Common myeloid progenitor, CD34-positive (primary cell): ENCODE measurements at regions not wholly inside any gene's neighbourhood (a gene's known extent, or its start where the extent isn't known, plus 50 kb on each side); places are given as distances from the start of the nearest gene placed in this dataset.
A peak's percentile ranks its signal among the peaks of the same experiment; 100 is the strongest.

ENCODE experiments used
- CTCF ChIA-PET: fragments of 350-600 bp; sonication (Branson Sonifier 250); formaldehyde crosslinking; loops from one replicate; lab custom pipeline; 2021; ENCODE audit warnings: antibody characterized with exemption; lab: Charles Lee
- POLR2A ChIA-PET: fragments of 350-600 bp; sonication (Branson Sonifier 250); formaldehyde crosslinking; loops from one replicate; lab custom pipeline; 2021; ENCODE audit warnings: antibody characterized with exemption; lab: Charles Lee
- DNase-seq, 3 donors: peaks; one replicate each; pipeline versions ENCODE4 v3.0.0 to v3.0.0-alpha.2; 2013
- H3K27ac ChIP-seq, 2 experiments: 1 replicate in 1 of 2; 2 replicates in 1 of 2; pipeline ENCODE4 v1.7.0; 2013; ENCODE audit warnings: inconsistent platforms in 2 of 2, low read length in 2 of 2, mild to moderate bottlenecking in 2 of 2, low read depth in 1 of 2, moderate library complexity in 1 of 2; ENCODE audit not compliant: severe bottlenecking in 2 of 2, insufficient read depth in 1 of 2, poor library complexity in 1 of 2
- H3K27me3 ChIP-seq, 5 experiments: replicated peaks in 2 of 5; 1 replicate in 3 of 5; 2 replicates in 2 of 5; pipeline versions ENCODE4 v1.6.1 to v1.7.0; 2013; ENCODE audit warnings: low read length in 4 of 5, mild to moderate bottlenecking in 2 of 5, moderate library complexity in 2 of 5, inconsistent platforms in 1 of 5; ENCODE audit not compliant: insufficient read depth in 5 of 5, control insufficient read depth in 4 of 5
- H3K36me3 ChIP-seq, 4 experiments: 1 replicate in 2 of 4; 2 replicates in 2 of 4; pipeline versions ENCODE4 v1.6.1 to v1.7.0; 2013; ENCODE audit warnings: low read length in 3 of 4, control low read depth in 1 of 4, mild to moderate bottlenecking in 1 of 4; ENCODE audit not compliant: control insufficient read depth in 4 of 4, insufficient read depth in 4 of 4
- H3K4me1 ChIP-seq, 4 experiments: 1 replicate in 3 of 4; 2 replicates in 1 of 4; pipeline versions ENCODE4 v1.6.1 to v1.7.1; 2013; ENCODE audit warnings: low read length in 3 of 4, mild to moderate bottlenecking in 3 of 4, control low read depth in 1 of 4, inconsistent platforms in 1 of 4, moderate library complexity in 1 of 4; ENCODE audit not compliant: control insufficient read depth in 4 of 4, insufficient read depth in 4 of 4; ENCODE audit errors: control extremely low read depth in 1 of 4
- H3K4me3 ChIP-seq, 7 experiments: 1 replicate in 4 of 7; 2 replicates in 3 of 7; pipeline versions ENCODE4 v1.5.1 to v1.7.0; 2013; ENCODE audit warnings: mild to moderate bottlenecking in 7 of 7, low read length in 6 of 7, moderate library complexity in 6 of 7, inconsistent platforms in 2 of 7, low read depth in 2 of 7, control low read depth in 1 of 7; ENCODE audit not compliant: insufficient read depth in 4 of 7, control insufficient read depth in 1 of 7; ENCODE audit errors: extremely low read depth in 1 of 7
- H3K9me3 ChIP-seq, 5 experiments: 1 replicate in 4 of 5; 2 replicates in 1 of 5; pipeline versions ENCODE4 v1.6.1 to v1.7.1; 2013; ENCODE audit warnings: low read length in 4 of 5, mild to moderate bottlenecking in 2 of 5, inconsistent platforms in 1 of 5, low read depth in 1 of 5, moderate library complexity in 1 of 5; ENCODE audit not compliant: control insufficient read depth in 4 of 5, insufficient read depth in 2 of 5; ENCODE audit errors: control extremely low read depth in 1 of 5
- WGBS: methylation state at CpG from one replicate; pipeline ENCODE4 v1.1.5; 2013; ENCODE audit not compliant: insufficient coverage; 5-methylcytosine and 5-hydroxymethylcytosine counted together

DNA sequence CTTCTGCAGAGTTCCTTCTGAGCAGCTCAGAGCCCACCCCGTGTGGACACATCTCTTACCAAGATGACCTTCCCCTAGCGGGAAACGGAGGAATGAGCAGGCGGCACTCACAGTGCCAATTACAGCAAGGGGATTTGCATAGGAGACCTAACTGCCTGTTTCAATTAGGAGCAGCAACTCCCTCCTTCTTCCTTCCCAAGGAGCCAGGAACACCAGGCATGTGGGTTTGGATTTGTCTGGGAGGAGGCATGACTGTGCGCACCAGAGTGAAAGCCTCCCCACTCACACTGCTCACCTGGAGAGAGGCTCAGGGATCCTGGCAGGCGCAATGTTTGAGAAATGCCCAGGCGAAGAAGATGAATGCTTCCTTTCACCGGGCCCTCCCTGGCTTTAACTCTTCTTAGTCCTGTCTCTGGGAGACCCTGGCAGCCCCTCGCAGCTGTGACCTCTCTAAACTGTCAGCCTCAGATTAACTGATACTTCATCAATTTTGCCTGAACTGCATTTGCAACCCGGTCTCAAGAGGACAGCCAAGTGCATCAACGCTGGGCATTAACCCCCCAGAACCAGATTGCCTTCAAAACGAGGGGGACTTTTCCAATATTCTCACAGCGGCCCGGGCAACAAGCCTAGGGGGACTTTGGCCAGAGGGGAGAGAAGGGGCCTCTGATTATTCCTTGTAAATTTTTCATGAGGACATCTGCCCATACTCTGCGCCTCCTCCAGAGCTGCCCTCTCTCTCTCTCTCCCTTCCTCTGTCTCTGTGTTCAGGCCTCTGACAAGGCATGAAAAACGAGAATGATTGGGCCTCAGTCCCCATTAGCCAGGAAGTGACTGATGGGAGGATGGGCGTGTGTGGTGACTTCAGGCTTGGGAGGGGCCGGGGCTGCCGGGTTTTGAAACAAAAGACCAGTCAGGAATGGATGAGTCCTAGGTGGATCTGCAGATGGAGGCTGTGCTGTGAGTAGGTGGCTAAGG lies 93.8 kb downstream of the CMPK2 start:
- DNase-seq = no peak
- H3K27ac ChIP-seq = no peak overlapping the region
- H3K27me3 ChIP-seq = peaks cover 0 to 39% (median 9%) of the 10 kb centered on the region in 5 experiments
- ChIA-PET CTCF (interaction anchor here (0.9 to 2.2 kb wide), 6 partner anchors 9 to 424 kb away, joined by 3 to 5 read pairs (median 4); no protein-coding TSS in a partner anchor), POLR2A (no interaction called here)
- H3K4me3 ChIP-seq = no peak overlapping the region
- H3K9me3 ChIP-seq = no peaks in the 10 kb centered on the region
- H3K4me1 ChIP-seq = peaks cover 0 to 3% (median 1%) of the 10 kb centered on the region in 4 experiments
- 83% methylated on average over 13 of the region's 19 CpGs for WGBS
- no peaks in the 10 kb centered on the region for H3K36me3 ChIP-seq

GRCh38 chr2:6773007-6773693 lies 92.6 kb downstream of the CMPK2 start:
- ChIA-PET CTCF (interaction anchor here (0.9 to 2.2 kb wide), 7 partner anchors 10 to 426 kb away, joined by 3 to 5 read pairs (median 4); no protein-coding TSS in a partner anchor), POLR2A (no interaction called here)
- Histone ChIP-seq H3K36me3 (no peaks in the 10 kb centered on the region), H3K9me3 (no peaks in the 10 kb centered on the region), H3K27me3 (peaks cover 0 to 39% (median 9%) of the 10 kb centered on the region in 5 experiments), H3K4me1 (peaks cover 0 to 3% (median 1%) of the 10 kb centered on the region in 4 experiments), H3K27ac (no peak overlapping the region), H3K4me3 (no peak overlapping the region)
- peak; percentile 41 to 71 (median 69) for DNase-seq
- 0% methylated on average over 5 of the region's 29 CpGs for WGBS

DNA sequence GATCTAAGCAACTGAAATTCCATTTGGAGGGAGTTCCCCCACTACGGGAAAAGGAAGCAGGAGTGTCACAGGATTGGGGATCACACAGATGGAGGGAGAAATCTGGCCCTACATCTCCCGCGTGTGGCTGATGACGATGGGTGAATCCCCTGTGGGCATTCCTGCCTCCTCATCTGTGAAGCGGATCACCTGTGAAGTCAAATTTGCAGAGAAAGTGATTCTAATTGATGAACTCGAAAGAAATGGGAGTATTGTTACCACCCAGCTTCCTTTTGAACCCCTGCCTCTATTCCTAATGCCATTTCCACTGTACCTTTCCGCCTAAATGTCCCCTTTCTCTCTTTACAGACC lies 92.0 kb downstream of the CMPK2 start:
- ChIA-PET POLR2A (no interaction called here), CTCF (interaction anchor here (0.8 to 1.7 kb wide), 4 partner anchors 11 to 57 kb away, joined by 3 to 4 read pairs (median 4); no protein-coding TSS in a partner anchor)
- H3K27me3 ChIP-seq = peaks cover 0 to 39% (median 9%) of the 10 kb centered on the region in 5 experiments
- no peak overlapping the region for H3K27ac ChIP-seq
- peaks cover 0 to 3% (median 1%) of the 10 kb centered on the region in 4 experiments for H3K4me1 ChIP-seq
- no peaks in the 10 kb centered on the region for H3K36me3 ChIP-seq
- DNase-seq = no peak
- H3K4me3 ChIP-seq = no peak overlapping the region
- no peaks in the 10 kb centered on the region for H3K9me3 ChIP-seq
- 80% methylated on average over 4 of the region's 7 CpGs for WGBS

DNA sequence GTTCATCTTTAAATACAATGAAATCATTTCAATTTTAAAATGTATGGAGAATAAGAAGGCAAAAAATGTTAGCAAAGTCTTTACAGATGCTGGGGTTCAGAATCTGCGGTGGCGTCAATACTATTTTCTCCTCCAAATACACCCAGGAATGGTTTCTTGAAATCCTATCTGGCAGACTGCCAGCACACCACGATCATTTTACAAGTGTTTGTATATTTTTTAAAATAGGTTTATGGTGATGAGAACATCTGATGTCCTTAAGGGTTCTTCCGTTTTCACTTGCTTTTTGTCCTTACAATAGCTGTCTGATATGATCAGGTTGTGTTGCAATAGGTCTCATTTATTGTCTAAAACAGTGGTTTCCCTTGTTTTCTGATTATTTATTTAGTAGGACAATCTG lies 89.6 kb downstream of the CMPK2 start:
- Histone ChIP-seq H3K36me3 (no peaks in the 10 kb centered on the region), H3K4me1 (peaks cover 0 to 10% (median 7%) of the 10 kb centered on the region in 4 experiments), H3K27me3 (peaks cover 0 to 29% (median 9%) of the 10 kb centered on the region in 5 experiments), H3K4me3 (no peak overlapping the region), H3K9me3 (peaks cover 0 to 3% (median 0%) of the 10 kb centered on the region in 5 experiments), H3K27ac (no peak overlapping the region)
- CTCF ChIA-PET = no interaction called here
- POLR2A ChIA-PET = no interaction called here
- DNase-seq = no peak
- no CpG with 5 or more reads among the region's 4 CpGs for WGBS

DNA sequence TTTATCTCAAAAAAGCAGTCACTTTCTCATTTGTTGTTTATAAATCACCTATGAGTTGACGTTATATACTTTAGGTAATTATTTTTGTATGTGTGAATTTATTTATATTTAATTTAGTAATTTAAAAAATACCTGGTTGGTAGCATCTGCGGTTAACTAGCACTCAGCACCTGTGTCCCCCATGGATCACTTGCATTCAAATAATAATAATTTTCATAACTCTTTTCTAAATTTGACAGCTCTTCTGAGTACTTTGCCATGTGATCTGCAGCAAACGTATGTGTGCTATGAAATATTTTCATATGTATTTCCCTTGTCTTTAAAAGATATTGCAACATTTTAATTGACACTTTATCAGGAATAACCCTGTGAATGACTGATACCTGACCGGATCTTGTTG lies 88.1 kb downstream of the CMPK2 start:
- no peak for DNase-seq
- POLR2A ChIA-PET = no interaction called here
- Histone ChIP-seq H3K27ac (no peak overlapping the region), H3K27me3 (peaks cover 0 to 14% (median 3%) of the 10 kb centered on the region in 5 experiments), H3K4me1 (peaks cover 3 to 24% (median 19%) of the 10 kb centered on the region in 4 experiments), H3K9me3 (peaks cover 0 to 3% (median 0%) of the 10 kb centered on the region in 5 experiments), H3K4me3 (no peak overlapping the region), H3K36me3 (no peaks in the 10 kb centered on the region)
- CTCF ChIA-PET = no interaction called here
- WGBS = no CpG with 5 or more reads among the region's 4 CpGs

- H3K27ac ChIP-seq = peak overlapping the region; percentile 34 to 60
- no peaks in the 10 kb centered on the region for H3K36me3 ChIP-seq
- H3K4me1 ChIP-seq = peaks cover 3 to 24% (median 19%) of the 10 kb centered on the region in 4 experiments
- ChIA-PET POLR2A (no interaction called here), CTCF (interaction anchor here (1.3 kb wide), 2 partner anchors 39 to 84 kb away, joined by 3 read pairs; no protein-coding TSS in a partner anchor)
- peak; percentile 97 to 100 (median 100) for DNase-seq
- H3K27me3 ChIP-seq = no peaks in the 10 kb centered on the region
- H3K4me3 ChIP-seq = peak overlapping the region in 3 of 7 experiments; percentile 34 to 66 (median 44)
- H3K9me3 ChIP-seq = peaks cover 0 to 3% (median 0%) of the 10 kb centered on the region in 5 experiments
- 0% methylated on average over 6 of the region's 8 CpGs for WGBS
Measured at GRCh38 chr2:6780765-6781274, 84.9 kb downstream of the CMPK2 start.
